GM12874 (cell line): ENCODE measurements at regions not wholly inside any gene's neighbourhood (a gene's known extent, or its start where the extent isn't known, plus 50 kb on each side); places are given as distances from the start of the nearest gene placed in this dataset.

Source experiments
- CTCF ChIP-seq: IDR thresholded peaks from 2 replicates; pipeline ENCODE4 v1.5.1; 2011; ENCODE audit warnings: low read depth, mild to moderate bottlenecking, control low read depth, low read length, moderate library complexity; ENCODE audit not compliant: insufficient read depth

GRCh38 chr7:34332006-34332405 is 326.0 kb upstream of the NPSR1 start:
- no peak for TF ChIP-seq CTCF

- no peak for TF ChIP-seq CTCF
These were observed 324.8 kb upstream of the NPSR1 start for GRCh38 chr7:34333184-34333583.

- no peak for TF ChIP-seq CTCF
These were observed 324.1 kb upstream of the NPSR1 start for GRCh38 chr7:34333925-34334324.

DNA sequence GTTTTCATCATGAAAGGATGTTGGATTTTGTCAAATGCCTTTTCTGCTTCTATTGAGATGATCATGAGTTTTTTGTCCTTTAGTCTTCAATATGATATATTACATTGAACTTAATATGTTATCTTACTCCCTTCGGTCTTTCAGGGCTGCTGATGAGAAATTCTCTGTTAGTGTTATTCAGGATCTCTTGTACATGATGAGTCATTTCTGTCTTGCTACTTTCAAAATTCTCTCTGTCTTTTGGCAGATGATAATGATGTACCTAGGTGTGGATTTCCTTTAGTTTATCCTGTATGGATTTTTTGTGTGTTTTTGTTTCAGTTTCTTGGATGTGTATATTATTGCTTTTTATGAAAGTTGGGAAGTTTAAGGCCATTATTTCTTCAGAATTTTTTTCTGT is 320.9 kb upstream of the NPSR1 start:
- no peak for TF ChIP-seq CTCF

GRCh38 chr7:34338961-34339526 is 319.0 kb upstream of the NPSR1 start:
- no peak for TF ChIP-seq CTCF

DNA sequence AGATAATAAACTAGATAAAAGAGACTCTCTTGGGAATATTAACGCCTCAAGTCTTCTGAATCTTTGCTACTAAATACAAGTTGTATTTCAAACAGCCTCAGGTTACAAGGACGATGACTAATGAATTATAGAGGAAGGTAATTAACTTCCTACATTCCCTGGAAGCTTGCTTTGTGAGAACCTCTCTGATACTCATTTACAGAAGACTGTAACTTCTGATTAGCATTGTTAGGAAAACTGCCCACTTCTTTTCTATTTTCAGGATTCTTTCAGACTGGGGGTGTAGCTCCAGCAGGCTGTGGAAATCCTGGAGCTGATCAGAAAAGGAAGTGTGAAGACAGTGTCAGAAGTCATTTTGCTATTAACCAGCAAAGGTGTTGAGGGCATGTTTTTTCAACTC is 316.7 kb upstream of the NPSR1 start:
- TF ChIP-seq CTCF, result no peak

- TF ChIP-seq CTCF, result no peak
These were observed 315.6 kb upstream of the NPSR1 start for GRCh38 chr7:34342387-34342786.
